ENCODE measurements at regions not wholly inside any gene's neighbourhood (a gene's known extent, or its start where the extent isn't known, plus 50 kb on each side); places are given as distances from the start of the nearest gene placed in this dataset.

- intact Hi-C loops (cut with DNase I; ENCODE audit: low total_unique reads) = no loop called here
- no peaks in the 10 kb centered on the region for H3K9me3 ChIP-seq
- no peaks in the 10 kb centered on the region for H3K36me3 ChIP-seq
- no peak for DNase-seq
- no peaks in the 10 kb centered on the region for H3K27me3 ChIP-seq
- TF ChIP-seq CTCF (IDR thresholded peaks at IDR 0.05) = no peak
- no peak overlapping the region for H3K27ac ChIP-seq
- no peak overlapping the region for H3K4me3 ChIP-seq
- H3K4me1 ChIP-seq = no peaks in the 10 kb centered on the region
Observed at GRCh38 chr1:232579958-232580941, 49.7 kb downstream of the SIPA1L2 start.

- H3K27ac ChIP-seq = no peak overlapping the region
- intact Hi-C loops (cut with DNase I; ENCODE audit: low total_unique reads) = no loop called here
Observed at GRCh38 chr1:232579466-232579865, 50.5 kb downstream of the SIPA1L2 start.

GRCh38 chr1:232578651-232579195 is 51.2 kb downstream of the SIPA1L2 start:
- intact Hi-C loops (cut with DNase I; ENCODE audit: low total_unique reads) = no loop called here
- no peak overlapping the region for H3K4me3 ChIP-seq
- H3K27ac ChIP-seq = no peak overlapping the region
- no peaks in the 10 kb centered on the region for H3K9me3 ChIP-seq
- H3K27me3 ChIP-seq = no peaks in the 10 kb centered on the region
- no peaks in the 10 kb centered on the region for H3K36me3 ChIP-seq
- no peak for DNase-seq
- H3K4me1 ChIP-seq = peaks cover 0 to 4% (median 0%) of the 10 kb centered on the region in 4 donors
- no peak for TF ChIP-seq CTCF (IDR thresholded peaks at IDR 0.05)

More at GRCh38 chr1:232579466-232579865, 50.5 kb downstream of the SIPA1L2 start:
- DNase-seq = no peak
- H3K4me3 ChIP-seq = no peak overlapping the region
- H3K4me1 ChIP-seq = peaks cover 0 to 4% (median 0%) of the 10 kb centered on the region in 4 donors
- H3K27me3 ChIP-seq = no peaks in the 10 kb centered on the region
- no peak for TF ChIP-seq CTCF (IDR thresholded peaks at IDR 0.05)
- H3K9me3 ChIP-seq = no peaks in the 10 kb centered on the region
- no peaks in the 10 kb centered on the region for H3K36me3 ChIP-seq

GRCh38 chr1:232577772-232578171 is 52.2 kb downstream of the SIPA1L2 start:
- intact Hi-C loops (cut with DNase I; ENCODE audit: low total_unique reads) = no loop called here

GRCh38 chr1:232576537-232576936 is 53.4 kb downstream of the SIPA1L2 start:
- Histone ChIP-seq H3K27me3 (no peaks in the 10 kb centered on the region), H3K9me3 (no peaks in the 10 kb centered on the region), H3K4me1 (peaks cover 0 to 4% (median 0%) of the 10 kb centered on the region in 4 donors), H3K4me3 (no peak overlapping the region), H3K27ac (no peak overlapping the region), H3K36me3 (no peaks in the 10 kb centered on the region)
- TF ChIP-seq CTCF (IDR thresholded peaks at IDR 0.05) = no peak
- DNase-seq = no peak
- intact Hi-C loops (cut with DNase I; ENCODE audit: low total_unique reads) = no loop called here

More at GRCh38 chr1:232577772-232578171, 52.2 kb downstream of the SIPA1L2 start:
- Histone ChIP-seq H3K4me1 (peaks cover 0 to 4% (median 0%) of the 10 kb centered on the region in 4 donors), H3K36me3 (no peaks in the 10 kb centered on the region), H3K27me3 (no peaks in the 10 kb centered on the region), H3K4me3 (no peak overlapping the region), H3K27ac (no peak overlapping the region), H3K9me3 (no peaks in the 10 kb centered on the region)
- TF ChIP-seq CTCF (IDR thresholded peaks at IDR 0.05) = no peak
- no peak for DNase-seq

Measured in tibial artery (tissue), 4 donors.